GM18507 (cell line): ENCODE measurements at regions not wholly inside any gene's neighbourhood (a gene's known extent, or its start where the extent isn't known, plus 50 kb on each side); places are given as distances from the start of the nearest gene placed in this dataset.

Experiments
- DNase-seq: peaks from one replicate; pipeline ENCODE4 v3.0.0; 2011; ENCODE audit warnings: low read depth; ENCODE audit not compliant: insufficient read length; ENCODE audit errors: extremely low spot score
- FAIRE-seq: peaks from 2 replicates; lab custom pipeline; 2011; peaks lifted over from hg19 to GRCh38; lab: Jason Lieb, UNC

GRCh38 chr10:62894156-62894555 lies 78.0 kb upstream of the EGR2 start:
- DNase-seq = no peak
- FAIRE-seq = no peak

GRCh38 chr10:62893036-62893435 lies 76.9 kb upstream of the EGR2 start:
- FAIRE-seq = no peak
- no peak for DNase-seq

GRCh38 chr10:62890395-62890794 lies 74.2 kb upstream of the EGR2 start:
- DNase-seq (no peak), FAIRE-seq (no peak)

- DNase-seq = no peak
- no peak for FAIRE-seq
Measured at GRCh38 chr10:62887642-62888041, 71.5 kb upstream of the EGR2 start.

GRCh38 chr10:62885684-62886461 lies 69.7 kb upstream of the EGR2 start:
- no peak for FAIRE-seq
- DNase-seq = no peak

GRCh38 chr10:62880162-62880561 lies 64.0 kb upstream of the EGR2 start:
- DNase-seq = no peak
- FAIRE-seq = no peak

GRCh38 chr10:62873866-62874265 lies 57.7 kb upstream of the EGR2 start:
- DNase-seq (no peak), FAIRE-seq (no peak)

- peak; percentile 73 for FAIRE-seq
Measured at GRCh38 chr10:62870866-62871265, 54.7 kb upstream of the EGR2 start.

GRCh38 chr10:62869958-62870357 lies 53.8 kb upstream of the EGR2 start:
- FAIRE-seq (no peak), DNase-seq (no peak)

More at GRCh38 chr10:62870866-62871265, 54.7 kb upstream of the EGR2 start:
- DNase-seq = peak; percentile 17

GRCh38 chr10:62866941-62867340 lies 50.8 kb upstream of the EGR2 start:
- FAIRE-seq = no peak
- no peak for DNase-seq

GRCh38 chr10:62866451-62866850 lies 50.3 kb upstream of the EGR2 start:
- DNase-seq (no peak), FAIRE-seq (no peak)
